Liver (tissue), 3 donors: ENCODE measurements at regions not wholly inside any gene's neighbourhood (a gene's known extent, or its start where the extent isn't known, plus 50 kb on each side); places are given as distances from the start of the nearest gene placed in this dataset.

Experiments used
- JUND ChIP-seq, 2 donors: IDR thresholded peaks; 2 replicates each; pipeline ENCODE4 v1.6.1; 2016; ENCODE audit warnings: antibody characterized with exemption in 2 of 2
- NR2F2 ChIP-seq: IDR thresholded peaks from 2 replicates; pipeline ENCODE4 v1.6.1; 2016; ENCODE audit warnings: antibody characterized with exemption
- RXRA ChIP-seq, 2 donors: IDR thresholded peaks; 2 replicates each; pipeline ENCODE4 v1.6.1; 2017 to 2018; ENCODE audit warnings: antibody characterized with exemption in 2 of 2, mild to moderate bottlenecking in 1 of 2
- TF ChIP-seq, protein P1 (sequence below): fragments of 150-350 bp; IDR thresholded peaks from 2 replicates; pipeline ENCODE4 v1.5.1; 2017; ENCODE audit warnings: improper control_type of control experiment, low read depth, low read length; ENCODE audit not compliant: missing input control
- TF ChIP-seq, protein P2 (sequence below): IDR thresholded peaks from 2 replicates; pipeline ENCODE4 v1.6.1; 2016; ENCODE audit warnings: antibody characterized with exemption
- TF ChIP-seq, protein P3 (sequence below): IDR thresholded peaks from 2 replicates; pipeline ENCODE4 v1.6.1; 2016; ENCODE audit warnings: antibody characterized with exemption
- donor health status: healthy.
- donor health status: healthy.

DNA sequence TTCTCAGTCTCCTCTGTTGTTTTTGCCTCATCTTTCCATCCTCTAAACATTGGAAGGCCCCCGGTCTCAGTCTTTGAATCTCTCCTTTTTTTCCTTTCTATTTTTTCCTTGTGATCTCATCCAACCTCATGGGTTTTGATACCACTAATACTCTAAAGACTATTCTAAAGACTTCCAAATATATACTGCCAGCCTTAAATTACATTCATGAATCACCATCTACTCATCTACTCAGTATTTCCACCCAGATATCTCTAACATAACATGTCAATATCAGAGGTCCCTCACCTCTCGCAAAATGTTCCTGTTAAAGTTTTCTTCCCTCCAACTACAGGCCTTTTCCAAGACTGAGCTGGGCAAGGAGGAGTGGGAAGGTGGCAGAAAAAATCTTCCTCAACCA is 282.5 kb upstream of the TTC14 start:
- TF ChIP-seq NR2F2: no peak
- no peak for TF ChIP-seq JUND (IDR thresholded peaks at IDR 0.05)
- TF ChIP-seq, protein P1, sequence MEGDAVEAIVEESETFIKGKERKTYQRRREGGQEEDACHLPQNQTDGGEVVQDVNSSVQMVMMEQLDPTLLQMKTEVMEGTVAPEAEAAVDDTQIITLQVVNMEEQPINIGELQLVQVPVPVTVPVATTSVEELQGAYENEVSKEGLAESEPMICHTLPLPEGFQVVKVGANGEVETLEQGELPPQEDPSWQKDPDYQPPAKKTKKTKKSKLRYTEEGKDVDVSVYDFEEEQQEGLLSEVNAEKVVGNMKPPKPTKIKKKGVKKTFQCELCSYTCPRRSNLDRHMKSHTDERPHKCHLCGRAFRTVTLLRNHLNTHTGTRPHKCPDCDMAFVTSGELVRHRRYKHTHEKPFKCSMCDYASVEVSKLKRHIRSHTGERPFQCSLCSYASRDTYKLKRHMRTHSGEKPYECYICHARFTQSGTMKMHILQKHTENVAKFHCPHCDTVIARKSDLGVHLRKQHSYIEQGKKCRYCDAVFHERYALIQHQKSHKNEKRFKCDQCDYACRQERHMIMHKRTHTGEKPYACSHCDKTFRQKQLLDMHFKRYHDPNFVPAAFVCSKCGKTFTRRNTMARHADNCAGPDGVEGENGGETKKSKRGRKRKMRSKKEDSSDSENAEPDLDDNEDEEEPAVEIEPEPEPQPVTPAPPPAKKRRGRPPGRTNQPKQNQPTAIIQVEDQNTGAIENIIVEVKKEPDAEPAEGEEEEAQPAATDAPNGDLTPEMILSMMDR: no peak
- TF ChIP-seq, protein P2, sequence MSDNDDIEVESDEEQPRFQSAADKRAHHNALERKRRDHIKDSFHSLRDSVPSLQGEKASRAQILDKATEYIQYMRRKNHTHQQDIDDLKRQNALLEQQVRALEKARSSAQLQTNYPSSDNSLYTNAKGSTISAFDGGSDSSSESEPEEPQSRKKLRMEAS: no peak
- TF ChIP-seq, protein P3, sequence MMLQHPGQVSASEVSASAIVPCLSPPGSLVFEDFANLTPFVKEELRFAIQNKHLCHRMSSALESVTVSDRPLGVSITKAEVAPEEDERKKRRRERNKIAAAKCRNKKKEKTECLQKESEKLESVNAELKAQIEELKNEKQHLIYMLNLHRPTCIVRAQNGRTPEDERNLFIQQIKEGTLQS: no peak
- TF ChIP-seq RXRA (IDR thresholded peaks at IDR 0.05): no peak
